HFFc6 (cell line): ENCODE measurements at regions not wholly inside any gene's neighbourhood (a gene's known extent, or its start where the extent isn't known, plus 50 kb on each side); places are given as distances from the start of the nearest gene placed in this dataset.

Experiments used
- DNase-seq: peaks from one replicate; pipeline ENCODE4 v3.0.0-alpha.2; 2018
- H3K27ac Mint-ChIP-seq: 2 replicates; pipeline ENCODE4 v1.8.0; 2020; ENCODE audit warnings: mild to moderate bottlenecking, mixed read lengths
- H3K27me3 Mint-ChIP-seq: 2 replicates; pipeline ENCODE4 v1.8.0; 2021; ENCODE audit warnings: mild to moderate bottlenecking, moderate library complexity, mixed read lengths; ENCODE audit not compliant: insufficient read depth
- H3K36me3 Mint-ChIP-seq: 2 replicates; pipeline ENCODE4 v1.8.0; 2021; ENCODE audit warnings: low read depth, mixed read lengths
- H3K4me1 Mint-ChIP-seq: 2 replicates; pipeline ENCODE4 v1.8.0; 2020; ENCODE audit warnings: low read depth, mixed read lengths
- H3K4me3 Mint-ChIP-seq: 2 replicates; pipeline ENCODE4 v1.8.0; 2020; ENCODE audit warnings: mild to moderate bottlenecking, moderate library complexity, mixed read lengths
- H3K9me3 Mint-ChIP-seq: 2 replicates; pipeline ENCODE4 v1.8.0; 2020; ENCODE audit warnings: mild to moderate bottlenecking, mixed read lengths
- TF ChIP-seq, protein P1 (sequence below): fragments of 200-600 bp; sonication (generic); IDR thresholded peaks from 2 replicates; pipeline ENCODE4 v1.5.0; 2021; ENCODE audit warnings: antibody characterized with exemption, mild to moderate bottlenecking

DNA sequence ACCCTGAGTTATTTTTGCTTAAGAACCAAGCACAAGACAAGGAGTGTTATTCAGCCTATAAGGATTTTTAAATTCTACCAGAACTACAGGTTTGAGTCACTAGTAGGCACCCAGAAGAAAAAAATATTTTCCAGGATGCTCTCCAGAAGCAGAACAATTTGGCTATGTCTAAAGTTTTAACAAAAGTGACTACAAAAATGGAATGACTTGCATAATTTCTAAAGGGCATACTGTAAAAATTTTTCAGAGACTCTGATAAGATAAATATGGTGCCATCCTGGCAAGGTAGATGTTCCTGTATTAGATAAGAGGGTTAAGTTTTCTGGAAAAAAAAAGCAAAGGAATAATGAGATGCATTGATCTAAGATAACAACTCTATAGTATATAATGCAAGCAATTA, 68.6 kb upstream of the FAM9A start:
- Mint-ChIP-seq H3K4me1 (peaks cover 35% of the 10 kb centered on the region), H3K27ac (no peak overlapping the region)
- DNase-seq = no peak

DNA sequence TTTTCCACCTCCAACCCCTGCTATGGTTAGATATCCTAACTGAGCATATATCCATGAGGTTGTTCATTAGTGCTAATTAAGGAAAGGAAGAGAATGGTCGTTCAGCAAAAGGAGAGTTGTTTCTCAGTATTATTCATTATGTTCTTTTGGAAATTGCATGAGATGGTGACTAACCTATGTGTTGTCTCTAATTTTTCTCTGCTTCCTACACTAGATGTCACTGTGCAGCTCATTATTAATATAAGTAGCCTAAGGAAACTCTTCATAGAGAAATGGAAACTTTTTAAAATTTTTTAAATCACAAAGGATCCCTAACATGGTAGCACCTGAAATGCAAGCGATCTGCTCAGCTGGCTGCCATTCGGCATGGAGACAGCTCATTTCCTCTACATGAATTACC, 67.7 kb upstream of the FAM9A start:
- H3K36me3 Mint-ChIP-seq = no peaks in the 10 kb centered on the region
- no peaks in the 10 kb centered on the region for H3K9me3 Mint-ChIP-seq
- DNase-seq = peak; percentile 5
- peaks cover 2% of the 10 kb centered on the region for H3K27me3 Mint-ChIP-seq
- peak overlapping the region; percentile 93 for H3K27ac Mint-ChIP-seq
- peak overlapping the region; percentile 70 for H3K4me3 Mint-ChIP-seq
- TF ChIP-seq, protein P1, sequence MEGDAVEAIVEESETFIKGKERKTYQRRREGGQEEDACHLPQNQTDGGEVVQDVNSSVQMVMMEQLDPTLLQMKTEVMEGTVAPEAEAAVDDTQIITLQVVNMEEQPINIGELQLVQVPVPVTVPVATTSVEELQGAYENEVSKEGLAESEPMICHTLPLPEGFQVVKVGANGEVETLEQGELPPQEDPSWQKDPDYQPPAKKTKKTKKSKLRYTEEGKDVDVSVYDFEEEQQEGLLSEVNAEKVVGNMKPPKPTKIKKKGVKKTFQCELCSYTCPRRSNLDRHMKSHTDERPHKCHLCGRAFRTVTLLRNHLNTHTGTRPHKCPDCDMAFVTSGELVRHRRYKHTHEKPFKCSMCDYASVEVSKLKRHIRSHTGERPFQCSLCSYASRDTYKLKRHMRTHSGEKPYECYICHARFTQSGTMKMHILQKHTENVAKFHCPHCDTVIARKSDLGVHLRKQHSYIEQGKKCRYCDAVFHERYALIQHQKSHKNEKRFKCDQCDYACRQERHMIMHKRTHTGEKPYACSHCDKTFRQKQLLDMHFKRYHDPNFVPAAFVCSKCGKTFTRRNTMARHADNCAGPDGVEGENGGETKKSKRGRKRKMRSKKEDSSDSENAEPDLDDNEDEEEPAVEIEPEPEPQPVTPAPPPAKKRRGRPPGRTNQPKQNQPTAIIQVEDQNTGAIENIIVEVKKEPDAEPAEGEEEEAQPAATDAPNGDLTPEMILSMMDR = peak; percentile 62
- peaks cover 35% of the 10 kb centered on the region for H3K4me1 Mint-ChIP-seq

More for the DNA sequence above, 68.6 kb upstream of the FAM9A start:
- Mint-ChIP-seq H3K9me3 (no peaks in the 10 kb centered on the region), H3K27me3 (peaks cover 4% of the 10 kb centered on the region), H3K4me3 (no peak overlapping the region), H3K36me3 (no peaks in the 10 kb centered on the region)
- TF ChIP-seq, protein P1 = no peak

DNA sequence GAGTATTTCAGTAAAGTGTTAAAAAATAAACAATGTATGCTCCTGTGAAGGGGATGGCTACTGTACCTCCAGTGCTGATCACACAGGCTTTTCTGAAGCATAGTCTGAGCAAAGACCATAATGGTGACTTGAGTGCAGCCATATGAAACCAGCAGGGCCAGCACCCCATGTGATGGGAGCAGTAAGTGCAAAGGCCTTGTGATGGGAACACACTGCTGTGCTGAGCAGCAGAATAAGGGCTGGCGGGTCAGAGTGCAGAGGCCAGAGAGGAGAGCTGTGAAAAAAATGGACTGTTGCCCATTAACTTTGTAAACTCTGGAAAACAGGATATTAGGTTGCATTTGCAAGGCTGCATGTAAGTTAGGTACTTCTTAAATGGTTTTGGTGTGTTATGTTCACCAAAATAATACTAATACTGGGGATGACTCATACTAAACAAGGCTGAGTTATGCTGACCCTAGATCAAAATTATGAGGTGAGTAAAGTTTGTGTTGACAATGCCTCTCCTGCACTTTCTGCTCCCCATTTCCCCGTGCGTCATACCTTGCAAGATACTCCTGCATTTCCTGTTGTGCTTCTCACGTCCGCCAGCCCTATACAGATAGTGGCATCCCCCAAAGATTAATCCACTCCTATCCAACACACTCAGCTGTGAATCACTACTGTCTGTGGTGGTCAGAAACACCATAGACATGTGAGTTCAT, 67.0 kb upstream of the FAM9A start:
- no peaks in the 10 kb centered on the region for H3K36me3 Mint-ChIP-seq
- H3K9me3 Mint-ChIP-seq = no peaks in the 10 kb centered on the region
- H3K27ac Mint-ChIP-seq = peak overlapping the region; percentile 93
- TF ChIP-seq, protein P1 = no peak
- H3K27me3 Mint-ChIP-seq = peaks cover 2% of the 10 kb centered on the region
- H3K4me3 Mint-ChIP-seq = peak overlapping the region; percentile 70
- DNase-seq = peak; percentile 71
- H3K4me1 Mint-ChIP-seq = peaks cover 35% of the 10 kb centered on the region

DNA sequence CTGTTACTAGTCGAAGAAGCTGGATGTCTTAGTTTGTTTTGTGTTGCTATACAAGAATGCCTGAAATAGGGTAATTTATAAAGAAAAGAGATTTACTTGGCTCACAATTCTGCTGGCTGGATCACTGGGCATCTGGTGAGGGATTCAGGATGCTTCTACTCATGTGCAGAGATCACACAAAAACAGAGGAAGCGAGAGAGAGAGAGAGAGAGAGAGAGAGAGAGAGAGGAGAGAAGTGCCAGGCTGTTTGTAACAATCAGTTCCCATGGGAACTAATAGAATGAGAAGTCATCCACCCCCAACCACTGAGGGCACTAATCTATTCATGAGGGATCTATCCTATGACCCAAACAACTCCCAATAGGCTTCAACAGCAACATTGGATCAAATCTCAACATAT, 66.2 kb upstream of the FAM9A start:
- TF ChIP-seq, protein P1 = no peak
- Mint-ChIP-seq H3K9me3 (no peaks in the 10 kb centered on the region), H3K4me1 (peaks cover 35% of the 10 kb centered on the region), H3K36me3 (no peaks in the 10 kb centered on the region), H3K27me3 (no peaks in the 10 kb centered on the region; the same call in none of the 2 replicates), H3K27ac (no peak overlapping the region; the same call in 1 of the 2 replicates), H3K4me3 (no peak overlapping the region)
- no peak for DNase-seq

DNA sequence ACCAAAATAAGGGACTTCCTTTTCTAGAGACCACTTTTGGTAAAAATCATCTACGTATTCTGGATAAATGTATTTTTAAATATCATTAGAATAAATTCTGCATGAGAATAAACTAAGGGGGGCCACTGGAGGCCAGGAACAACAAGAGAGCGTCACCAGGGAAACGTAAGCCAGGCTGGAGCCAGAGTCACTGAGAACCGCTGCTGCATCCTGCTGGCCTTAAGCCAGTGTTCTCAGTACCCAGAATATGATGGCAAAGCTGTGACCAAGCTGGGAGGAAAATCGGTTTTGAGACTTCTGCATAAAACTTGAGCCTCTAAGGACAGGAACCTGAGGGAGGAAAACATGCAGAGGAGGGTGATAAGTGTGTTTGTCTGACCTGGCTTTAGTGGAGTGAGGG, 63.0 kb upstream of the FAM9A start:
- DNase-seq = no peak
- no peaks in the 10 kb centered on the region for H3K36me3 Mint-ChIP-seq
- H3K4me1 Mint-ChIP-seq = peaks cover 21% of the 10 kb centered on the region
- no peaks in the 10 kb centered on the region for H3K9me3 Mint-ChIP-seq
- TF ChIP-seq, protein P1 = no peak
- no peak overlapping the region for H3K4me3 Mint-ChIP-seq
- no peak overlapping the region for H3K27ac Mint-ChIP-seq
- peaks cover 6% of the 10 kb centered on the region for H3K27me3 Mint-ChIP-seq
